ENCODE measurements at regions not wholly inside any gene's neighbourhood (a gene's known extent, or its start where the extent isn't known, plus 50 kb on each side); places are given as distances from the start of the nearest gene placed in this dataset.

GRCh38 chr18:29254123-29254522 is 1077.2 kb upstream of the CDH2 start:
- TF ChIP-seq, protein P1, sequence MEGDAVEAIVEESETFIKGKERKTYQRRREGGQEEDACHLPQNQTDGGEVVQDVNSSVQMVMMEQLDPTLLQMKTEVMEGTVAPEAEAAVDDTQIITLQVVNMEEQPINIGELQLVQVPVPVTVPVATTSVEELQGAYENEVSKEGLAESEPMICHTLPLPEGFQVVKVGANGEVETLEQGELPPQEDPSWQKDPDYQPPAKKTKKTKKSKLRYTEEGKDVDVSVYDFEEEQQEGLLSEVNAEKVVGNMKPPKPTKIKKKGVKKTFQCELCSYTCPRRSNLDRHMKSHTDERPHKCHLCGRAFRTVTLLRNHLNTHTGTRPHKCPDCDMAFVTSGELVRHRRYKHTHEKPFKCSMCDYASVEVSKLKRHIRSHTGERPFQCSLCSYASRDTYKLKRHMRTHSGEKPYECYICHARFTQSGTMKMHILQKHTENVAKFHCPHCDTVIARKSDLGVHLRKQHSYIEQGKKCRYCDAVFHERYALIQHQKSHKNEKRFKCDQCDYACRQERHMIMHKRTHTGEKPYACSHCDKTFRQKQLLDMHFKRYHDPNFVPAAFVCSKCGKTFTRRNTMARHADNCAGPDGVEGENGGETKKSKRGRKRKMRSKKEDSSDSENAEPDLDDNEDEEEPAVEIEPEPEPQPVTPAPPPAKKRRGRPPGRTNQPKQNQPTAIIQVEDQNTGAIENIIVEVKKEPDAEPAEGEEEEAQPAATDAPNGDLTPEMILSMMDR (IDR thresholded peaks at IDR 0.05; ENCODE audit: borderline replicate concordance, insufficient read depth, low read depth, low read length) = no peak
- H3K4me3 ChIP-seq (ENCODE audit: low read depth, low read length) = no peak overlapping the region

DNA sequence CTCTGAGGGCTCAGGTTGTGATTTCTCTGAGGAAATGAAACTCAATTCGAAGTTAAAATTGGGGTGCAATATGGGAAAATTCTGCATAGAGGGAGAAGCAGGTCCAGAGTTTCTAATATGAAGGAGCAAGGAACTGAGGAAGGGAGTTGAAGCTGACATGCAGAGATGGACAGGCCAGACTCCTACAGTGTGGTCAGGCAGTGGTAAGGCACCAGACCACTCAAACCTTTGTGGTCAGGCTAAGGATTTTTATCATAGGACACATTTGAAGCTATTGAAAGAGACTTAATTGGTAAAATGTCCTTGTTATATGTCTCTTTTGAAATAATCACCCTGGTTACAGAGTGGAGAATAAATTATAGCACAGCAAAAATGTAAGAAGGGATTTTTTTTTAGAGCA is 1074.8 kb upstream of the CDH2 start:
- no peak overlapping the region for H3K4me3 ChIP-seq (ENCODE audit: low read depth, low read length)
- TF ChIP-seq, protein P1 (IDR thresholded peaks at IDR 0.05; ENCODE audit: borderline replicate concordance, insufficient read depth, low read depth, low read length) = no peak

DNA sequence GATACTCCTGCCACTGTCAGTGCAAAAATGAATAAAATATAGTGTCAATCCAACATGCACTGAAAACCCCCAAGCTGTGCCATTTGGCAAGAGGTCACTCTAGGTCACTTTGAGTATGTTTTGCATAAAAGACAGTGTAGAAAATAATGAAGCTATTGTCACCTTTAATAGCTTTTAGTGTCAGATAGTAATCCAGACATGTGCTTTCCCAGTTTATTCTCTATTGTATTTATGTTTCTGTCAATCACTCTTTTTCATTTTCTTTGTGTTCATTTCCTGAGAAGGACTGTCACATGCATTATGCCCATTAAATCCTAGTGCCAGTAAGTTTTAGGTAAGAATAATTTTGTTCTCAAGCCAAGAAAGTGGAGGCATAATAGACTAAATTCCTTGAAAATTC is 1073.9 kb upstream of the CDH2 start:
- no peak overlapping the region for H3K4me3 ChIP-seq (ENCODE audit: low read depth, low read length)
- TF ChIP-seq, protein P1 (IDR thresholded peaks at IDR 0.05; ENCODE audit: borderline replicate concordance, insufficient read depth, low read depth, low read length) = no peak

- TF ChIP-seq, protein P1 (IDR thresholded peaks at IDR 0.05; ENCODE audit: borderline replicate concordance, insufficient read depth, low read depth, low read length) = no peak
- H3K4me3 ChIP-seq (ENCODE audit: low read depth, low read length) = no peak overlapping the region
Observed at GRCh38 chr18:29250259-29250658, 1073.3 kb upstream of the CDH2 start.

DNA sequence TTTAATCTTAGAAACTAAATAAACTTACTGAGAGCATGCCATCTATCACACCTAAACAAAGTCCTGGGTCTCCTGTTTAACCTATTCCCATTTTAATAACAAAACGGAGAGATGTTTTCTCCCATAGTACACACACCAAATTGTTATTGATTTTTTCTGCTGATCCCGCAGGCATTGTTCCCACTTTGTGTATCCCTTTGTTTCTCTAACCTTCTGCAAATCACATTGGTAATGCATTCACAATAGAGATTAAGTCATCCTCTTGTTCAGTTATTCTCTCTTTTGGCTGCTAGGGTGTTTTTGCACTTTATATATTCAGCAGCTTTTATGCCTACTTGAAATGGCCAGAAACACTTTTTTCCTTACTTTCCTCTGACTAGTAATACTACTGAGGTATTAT is 1071.9 kb upstream of the CDH2 start:
- TF ChIP-seq, protein P1 (IDR thresholded peaks at IDR 0.05; ENCODE audit: borderline replicate concordance, insufficient read depth, low read depth, low read length) = no peak
- H3K4me3 ChIP-seq (ENCODE audit: low read depth, low read length) = no peak overlapping the region

DNA sequence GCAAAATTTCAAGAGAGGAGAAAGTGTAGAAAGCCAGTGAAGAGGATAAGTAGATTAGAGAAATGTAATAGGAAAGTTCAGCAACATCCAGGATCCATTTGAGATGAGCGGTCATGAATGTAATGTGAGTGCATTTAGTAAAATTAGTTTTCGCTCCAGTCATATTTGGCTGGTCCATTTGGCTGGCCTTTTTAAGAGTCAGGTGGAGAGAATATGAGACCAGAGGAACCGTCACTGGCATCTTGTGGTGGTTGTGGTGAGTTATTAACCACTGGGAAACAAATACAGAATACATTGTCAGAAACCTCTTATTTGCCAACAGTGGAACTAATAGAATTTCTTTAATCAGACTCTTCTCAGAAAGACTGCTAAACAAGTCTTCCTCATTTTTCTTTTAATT is 1064.3 kb upstream of the CDH2 start:
- H3K4me3 ChIP-seq (ENCODE audit: low read depth, low read length) = no peak overlapping the region
- TF ChIP-seq, protein P1 (IDR thresholded peaks at IDR 0.05; ENCODE audit: borderline replicate concordance, insufficient read depth, low read depth, low read length) = no peak

DNA sequence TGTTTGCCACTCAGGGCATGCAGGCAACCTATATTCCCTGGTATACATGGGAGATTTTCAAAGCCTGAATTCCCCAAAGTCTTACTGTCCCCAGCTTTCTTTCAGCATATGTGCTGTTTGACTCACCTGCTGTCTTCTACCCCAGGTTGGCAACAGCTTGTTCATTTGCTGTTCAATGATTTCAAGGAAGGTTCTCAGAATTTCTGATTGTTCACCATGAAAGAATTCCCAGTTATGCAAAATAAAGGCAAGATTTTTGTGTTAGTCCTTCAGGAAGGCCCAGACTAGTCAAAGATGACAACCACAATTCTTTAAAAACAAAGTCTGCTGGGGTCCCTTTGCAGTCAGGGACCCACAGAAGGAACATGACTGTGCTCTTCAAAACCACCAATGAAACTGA is 1057.8 kb upstream of the CDH2 start:
- no peak overlapping the region for H3K4me3 ChIP-seq (ENCODE audit: low read depth, low read length)
- TF ChIP-seq, protein P1 (IDR thresholded peaks at IDR 0.05; ENCODE audit: borderline replicate concordance, insufficient read depth, low read depth, low read length) = no peak

Measured in GM12875 (cell line).